Gastroesophageal sphincter (tissue), 4 donors: ENCODE measurements at regions not wholly inside any gene's neighbourhood (a gene's known extent, or its start where the extent isn't known, plus 50 kb on each side); places are given as distances from the start of the nearest gene placed in this dataset.

Source experiments
- ATAC-seq: fragments of 150-250 bp; one replicate; pipeline ENCODE4 v1.9.1; 2016; ENCODE audit warnings: mild to moderate bottlenecking, moderate library complexity
- H3K27ac ChIP-seq, 4 donors: fragments of 200-600 bp; sonication (generic) in 3 of 4; 1 replicate in 3 of 4; 2 replicates in 1 of 4; pipeline ENCODE4 v1.5.1; 2016 to 2019
- H3K27me3 ChIP-seq: fragments of 200-600 bp; sonication (generic); one replicate; pipeline ENCODE4 v1.5.1; 2019
- H3K36me3 ChIP-seq, 2 donors: fragments of 200-600 bp; sonication (generic); one replicate each; pipeline ENCODE4 v1.5.1; 2019; ENCODE audit warnings: control low read depth in 1 of 2
- H3K4me1 ChIP-seq, 3 donors: fragments of 200-600 bp; sonication (generic); 1 replicate in 2 of 3; 2 replicates in 1 of 3; pipeline ENCODE4 v1.5.1; 2016 to 2019; ENCODE audit warnings: control low read depth in 2 of 3
- H3K4me3 ChIP-seq, 2 donors: fragments of 200-600 bp; sonication (generic); one replicate each; pipeline ENCODE4 v1.5.1; 2019; ENCODE audit warnings: mild to moderate bottlenecking in 1 of 2, moderate library complexity in 1 of 2
- H3K9me3 ChIP-seq, 3 donors: fragments of 200-600 bp; sonication (generic); one replicate each; pipeline ENCODE4 v1.5.1; 2017 to 2019; ENCODE audit warnings: control low read depth in 2 of 3
- EP300 ChIP-seq: sonication (generic); formaldehyde crosslinking; IDR thresholded peaks from one replicate; pipeline ENCODE4 v1.6.1; 2017; ENCODE audit warnings: antibody characterized with exemption, mild to moderate bottlenecking
- POLR2A ChIP-seq, 2 donors: fragments of 450-650 bp; IDR thresholded peaks; one replicate each; pipeline ENCODE4 v1.6.1; 2017; ENCODE audit warnings: antibody characterized with exemption in 2 of 2, mild to moderate bottlenecking in 2 of 2, moderate library complexity in 1 of 2
- POLR2AphosphoS5 ChIP-seq: sonication (generic); formaldehyde crosslinking; IDR thresholded peaks from one replicate; pipeline ENCODE4 v1.6.1; 2017; ENCODE audit warnings: antibody characterized with exemption
- WGBS, 2 donors: methylation state at CpG; one replicate each; pipeline ENCODE4 v1.1.5; 2018; ENCODE audit warnings: low coverage in 1 of 2; 5-methylcytosine and 5-hydroxymethylcytosine counted together
- TF ChIP-seq, protein P1 (sequence below), 4 experiments: fragments of 200-600 bp in 2 of 4; fragments of 450-650 bp in 2 of 4; sonication (generic) in 1 of 4; IDR thresholded peaks; one replicate each; pipeline ENCODE4 v1.5.1; 2017 to 2019; ENCODE audit warnings: antibody characterized with exemption in 4 of 4, mild to moderate bottlenecking in 2 of 4, moderate library complexity in 2 of 4

DNA sequence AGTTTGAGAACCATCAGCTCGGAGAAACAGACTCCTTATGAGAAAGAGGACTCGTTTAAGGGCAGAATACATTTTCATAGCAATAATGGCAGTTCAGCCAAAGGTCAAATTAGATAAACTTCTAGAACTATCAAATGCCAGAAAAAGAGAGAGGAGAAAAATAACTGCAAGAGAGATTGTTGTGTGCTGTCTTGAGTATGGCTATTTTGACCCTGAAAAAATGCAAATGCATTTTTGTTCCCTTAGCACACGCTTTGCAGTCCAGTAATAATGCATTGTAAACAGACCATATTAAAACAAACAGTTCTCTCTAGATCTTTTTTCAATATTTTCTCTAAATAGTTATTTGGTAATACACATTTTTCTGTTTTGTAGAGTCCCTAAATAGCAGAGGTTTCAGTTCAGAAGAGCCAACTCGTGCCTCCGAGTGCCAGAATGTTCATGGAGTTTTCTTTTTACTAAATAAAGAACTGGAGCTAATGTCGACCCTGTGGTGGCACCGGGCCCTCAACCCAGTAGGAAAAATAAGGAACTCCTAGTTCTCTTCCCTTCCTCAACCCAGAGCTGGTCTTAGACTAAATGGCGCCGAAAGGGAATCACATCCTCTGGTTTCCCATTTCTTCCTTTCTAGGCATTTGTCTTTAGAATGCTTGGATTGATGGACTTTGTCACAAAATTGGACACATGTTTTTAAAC is 298.0 kb downstream of the MAP2K4 start:
- Histone ChIP-seq H3K27me3 (no peaks in the 10 kb centered on the region), H3K4me3 (no peak overlapping the region), H3K27ac (peak overlapping the region in 1 of 4 donors; percentile 39), H3K36me3 (no peaks in the 10 kb centered on the region), H3K4me1 (peaks cover 0 to 14% (median 3%) of the 10 kb centered on the region in 3 donors), H3K9me3 (no peaks in the 10 kb centered on the region)
- 40 to 56% methylated on average over 7 to 9 of the region's 9 CpGs for WGBS, 2 donors
- TF ChIP-seq, protein P1, sequence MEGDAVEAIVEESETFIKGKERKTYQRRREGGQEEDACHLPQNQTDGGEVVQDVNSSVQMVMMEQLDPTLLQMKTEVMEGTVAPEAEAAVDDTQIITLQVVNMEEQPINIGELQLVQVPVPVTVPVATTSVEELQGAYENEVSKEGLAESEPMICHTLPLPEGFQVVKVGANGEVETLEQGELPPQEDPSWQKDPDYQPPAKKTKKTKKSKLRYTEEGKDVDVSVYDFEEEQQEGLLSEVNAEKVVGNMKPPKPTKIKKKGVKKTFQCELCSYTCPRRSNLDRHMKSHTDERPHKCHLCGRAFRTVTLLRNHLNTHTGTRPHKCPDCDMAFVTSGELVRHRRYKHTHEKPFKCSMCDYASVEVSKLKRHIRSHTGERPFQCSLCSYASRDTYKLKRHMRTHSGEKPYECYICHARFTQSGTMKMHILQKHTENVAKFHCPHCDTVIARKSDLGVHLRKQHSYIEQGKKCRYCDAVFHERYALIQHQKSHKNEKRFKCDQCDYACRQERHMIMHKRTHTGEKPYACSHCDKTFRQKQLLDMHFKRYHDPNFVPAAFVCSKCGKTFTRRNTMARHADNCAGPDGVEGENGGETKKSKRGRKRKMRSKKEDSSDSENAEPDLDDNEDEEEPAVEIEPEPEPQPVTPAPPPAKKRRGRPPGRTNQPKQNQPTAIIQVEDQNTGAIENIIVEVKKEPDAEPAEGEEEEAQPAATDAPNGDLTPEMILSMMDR (IDR thresholded peaks at IDR 0.05) = no peak
- TF ChIP-seq POLR2A (IDR thresholded peaks at IDR 0.05) = no peak
- no peak for TF ChIP-seq EP300
- TF ChIP-seq POLR2AphosphoS5 = peak; percentile 30
- no peak for ATAC-seq

DNA sequence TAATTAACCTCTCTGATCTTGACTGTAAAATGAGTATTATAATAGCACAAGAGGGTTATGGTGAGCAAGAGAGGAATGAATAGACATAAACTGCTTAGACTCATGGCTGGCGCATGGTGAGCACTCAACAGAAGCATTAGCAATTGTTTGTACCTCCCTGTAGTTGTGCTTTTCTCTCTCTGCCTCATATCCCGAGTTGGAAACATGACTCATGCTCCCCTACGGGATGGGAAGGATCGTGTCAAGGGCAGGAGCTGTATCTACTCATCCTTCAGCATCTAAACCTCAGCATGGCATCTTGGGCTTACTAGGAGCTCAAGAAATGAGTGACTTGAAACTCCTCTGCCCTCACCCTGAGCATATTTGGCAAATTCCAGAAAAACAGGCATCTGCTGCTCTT is 299.6 kb downstream of the MAP2K4 start:
- H3K27ac ChIP-seq = no peak overlapping the region
- 54 to 66% methylated on average over 4 of the region's 4 CpGs for WGBS, 2 donors
- no peak overlapping the region for H3K4me3 ChIP-seq
- no peaks in the 10 kb centered on the region for H3K27me3 ChIP-seq
- H3K4me1 ChIP-seq = peaks cover 0 to 14% (median 3%) of the 10 kb centered on the region in 3 donors
- H3K9me3 ChIP-seq = no peaks in the 10 kb centered on the region
- TF ChIP-seq EP300 = no peak
- TF ChIP-seq, protein P1 (IDR thresholded peaks at IDR 0.05) = no peak
- no peak for TF ChIP-seq POLR2AphosphoS5
- TF ChIP-seq POLR2A (IDR thresholded peaks at IDR 0.05) = no peak
- no peaks in the 10 kb centered on the region for H3K36me3 ChIP-seq
- ATAC-seq = no peak

DNA sequence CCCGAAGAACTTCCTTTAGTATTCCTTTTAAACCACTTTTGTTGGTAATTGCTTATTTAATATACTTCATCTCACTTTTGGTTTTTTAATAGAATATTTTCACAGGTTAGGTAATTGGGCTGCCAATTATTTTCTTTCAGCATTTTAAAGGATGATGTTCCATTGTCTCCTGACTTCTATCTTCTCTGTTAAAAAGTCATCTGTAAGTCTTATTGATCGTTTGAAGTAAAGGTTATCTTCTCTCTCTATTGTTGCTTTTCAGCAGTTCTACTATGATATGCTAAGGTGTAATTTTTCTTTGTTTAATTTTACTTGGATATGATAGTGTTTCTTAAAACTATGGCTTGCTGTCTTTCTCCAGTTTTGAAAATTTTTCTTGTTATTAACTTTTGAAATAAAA is 307.5 kb downstream of the MAP2K4 start:
- no peaks in the 10 kb centered on the region for H3K27me3 ChIP-seq

DNA sequence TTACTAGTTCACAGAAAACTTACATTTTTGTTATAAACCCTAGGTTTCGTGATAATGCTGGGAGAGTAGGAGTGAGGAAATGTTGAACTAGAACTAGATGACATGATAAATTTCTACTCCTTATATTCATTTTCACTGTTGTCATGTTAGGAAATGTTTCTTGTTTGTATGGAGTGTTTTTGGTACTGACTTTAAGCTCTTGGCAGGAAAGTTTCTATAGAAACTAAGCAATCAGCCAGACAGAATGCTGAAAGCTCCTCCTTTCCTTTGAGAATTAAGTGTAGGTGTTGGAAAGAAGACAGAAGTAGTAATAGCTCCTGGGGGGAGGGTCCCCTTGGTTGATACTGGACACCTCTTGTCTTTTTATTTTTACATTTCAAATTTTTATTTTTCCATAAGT is 309.8 kb downstream of the MAP2K4 start:
- ATAC-seq = no peak
- no peak overlapping the region for H3K27ac ChIP-seq
- no peak for TF ChIP-seq POLR2A (IDR thresholded peaks at IDR 0.05)
- TF ChIP-seq POLR2AphosphoS5 = no peak
- no peak for TF ChIP-seq EP300
- TF ChIP-seq, protein P1 (IDR thresholded peaks at IDR 0.05) = no peak
- 62 to 100% methylated on average over 1 of the region's 1 CpG for whole genome bisulfite sequencing, 2 donors
- no peaks in the 10 kb centered on the region for H3K27me3 ChIP-seq
- no peak overlapping the region for H3K4me3 ChIP-seq
- H3K36me3 ChIP-seq = no peaks in the 10 kb centered on the region
- H3K4me1 ChIP-seq = no peaks in the 10 kb centered on the region
- H3K9me3 ChIP-seq = peaks cover 0 to 23% (median 0%) of the 10 kb centered on the region in 3 donors

More for the DNA sequence above, 307.5 kb downstream of the MAP2K4 start:
- Histone ChIP-seq H3K4me1 (no peaks in the 10 kb centered on the region), H3K4me3 (no peak overlapping the region), H3K36me3 (no peaks in the 10 kb centered on the region), H3K9me3 (peaks cover 0 to 23% (median 0%) of the 10 kb centered on the region in 3 donors), H3K27ac (no peak overlapping the region)
- no peak for ATAC-seq
- no peak for TF ChIP-seq POLR2A (IDR thresholded peaks at IDR 0.05)
- TF ChIP-seq, protein P1 (IDR thresholded peaks at IDR 0.05) = no peak
- TF ChIP-seq POLR2AphosphoS5 = no peak
- no peak for TF ChIP-seq EP300
- WGBS, 2 donors = 80 to 93% methylated on average over 1 to 2 of the region's 2 CpGs

DNA sequence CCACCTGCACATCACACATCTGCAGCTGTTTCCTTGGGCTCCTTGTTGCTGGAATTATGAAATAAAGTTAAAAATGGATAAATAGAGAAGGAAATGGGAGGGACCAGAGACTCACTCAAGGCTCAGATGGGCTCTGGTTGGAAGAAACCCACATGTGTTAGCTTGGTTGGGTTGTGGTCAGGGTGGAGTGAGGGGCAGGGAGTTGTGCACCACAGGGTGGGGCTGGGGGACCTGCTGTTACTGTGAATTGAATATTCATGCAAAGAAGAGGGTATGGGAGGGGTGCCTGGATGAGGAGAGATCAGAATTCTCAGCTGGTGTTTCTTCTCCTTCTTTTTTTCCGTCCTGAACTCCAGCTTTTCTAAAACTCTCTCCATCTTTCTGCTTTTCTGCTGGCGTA is 320.7 kb downstream of the MAP2K4 start:
- Histone ChIP-seq H3K9me3 (no peaks in the 10 kb centered on the region), H3K27me3 (no peaks in the 10 kb centered on the region), H3K36me3 (no peaks in the 10 kb centered on the region), H3K27ac (no peak overlapping the region), H3K4me1 (peaks cover 0 to 5% (median 0%) of the 10 kb centered on the region in 3 donors), H3K4me3 (no peak overlapping the region)
- WGBS, 2 donors = 78 to 100% methylated on average over 1 to 2 of the region's 2 CpGs
- TF ChIP-seq, protein P1 (IDR thresholded peaks at IDR 0.05) = no peak
- TF ChIP-seq EP300 = no peak
- no peak for TF ChIP-seq POLR2AphosphoS5
- TF ChIP-seq POLR2A (IDR thresholded peaks at IDR 0.05) = no peak
- no peak for ATAC-seq
